ENCODE measurements at regions not wholly inside any gene's neighbourhood (a gene's known extent, or its start where the extent isn't known, plus 50 kb on each side); places are given as distances from the start of the nearest gene placed in this dataset.

- DNase-seq (ENCODE audit: low spot score): no peak
Observed at GRCh38 chr1:30268923-30269666, 454.3 kb downstream of the MATN1 start.

GRCh38 chr1:30267856-30268255 is 455.5 kb downstream of the MATN1 start:
- DNase-seq (ENCODE audit: low spot score): no peak

- no peak for DNase-seq (ENCODE audit: low spot score)
Observed at GRCh38 chr1:30267046-30267445, 456.3 kb downstream of the MATN1 start.

GRCh38 chr1:30265127-30266070 is 458.0 kb downstream of the MATN1 start:
- no peak for DNase-seq (ENCODE audit: low spot score)

GRCh38 chr1:30264672-30265025 is 458.7 kb downstream of the MATN1 start:
- DNase-seq (ENCODE audit: low spot score): no peak

- DNase-seq (ENCODE audit: low spot score): no peak
Observed at GRCh38 chr1:30263888-30264671, 459.3 kb downstream of the MATN1 start.

GRCh38 chr1:30263405-30263804 is 460.0 kb downstream of the MATN1 start:
- no peak for DNase-seq (ENCODE audit: low spot score)

- DNase-seq (ENCODE audit: low spot score): no peak
Observed at GRCh38 chr1:30262158-30262557, 461.2 kb downstream of the MATN1 start.

- DNase-seq (ENCODE audit: low spot score): no peak
Observed at GRCh38 chr1:30260318-30260717, 463.1 kb downstream of the MATN1 start.

- DNase-seq (ENCODE audit: low spot score): no peak
Observed at GRCh38 chr1:30259631-30260030, 463.8 kb downstream of the MATN1 start.

- no peak for DNase-seq (ENCODE audit: low spot score)
Observed at GRCh38 chr1:30258876-30259275, 464.5 kb downstream of the MATN1 start.

- DNase-seq (ENCODE audit: low spot score): no peak
Observed at GRCh38 chr1:30258471-30258870, 464.9 kb downstream of the MATN1 start.

GRCh38 chr1:30257742-30258380 is 465.5 kb downstream of the MATN1 start:
- DNase-seq (ENCODE audit: low spot score): no peak

GRCh38 chr1:30257322-30257721 is 466.1 kb downstream of the MATN1 start:
- no peak for DNase-seq (ENCODE audit: low spot score)

GRCh38 chr1:30256911-30257310 is 466.5 kb downstream of the MATN1 start:
- DNase-seq (ENCODE audit: low spot score): no peak

- no peak for DNase-seq (ENCODE audit: low spot score)
Observed at GRCh38 chr1:30255111-30255724, 468.2 kb downstream of the MATN1 start.

- no peak for DNase-seq (ENCODE audit: low spot score)
Observed at GRCh38 chr1:30253807-30254440, 469.5 kb downstream of the MATN1 start.

GRCh38 chr1:30253361-30253760 is 470.0 kb downstream of the MATN1 start:
- DNase-seq (ENCODE audit: low spot score): no peak

- DNase-seq (ENCODE audit: low spot score): no peak
Observed at GRCh38 chr1:30250984-30251850, 472.2 kb downstream of the MATN1 start.

Measured in SW480 (cell line).